Kasumi-1 (cell line): ENCODE measurements at regions not wholly inside any gene's neighbourhood (a gene's known extent, or its start where the extent isn't known, plus 50 kb on each side); places are given as distances from the start of the nearest gene placed in this dataset.
"Not testable (repeated sequence)": the region's sequence is repeated elsewhere in the genome, so short reads cannot be mapped to it uniquely, and the experiment has no call there.

Experiments used
- DNase-seq, 2 experiments: peaks; one replicate each; lab custom pipeline; 2025; lab: John Stamatoyannopoulos, UW

DNA sequence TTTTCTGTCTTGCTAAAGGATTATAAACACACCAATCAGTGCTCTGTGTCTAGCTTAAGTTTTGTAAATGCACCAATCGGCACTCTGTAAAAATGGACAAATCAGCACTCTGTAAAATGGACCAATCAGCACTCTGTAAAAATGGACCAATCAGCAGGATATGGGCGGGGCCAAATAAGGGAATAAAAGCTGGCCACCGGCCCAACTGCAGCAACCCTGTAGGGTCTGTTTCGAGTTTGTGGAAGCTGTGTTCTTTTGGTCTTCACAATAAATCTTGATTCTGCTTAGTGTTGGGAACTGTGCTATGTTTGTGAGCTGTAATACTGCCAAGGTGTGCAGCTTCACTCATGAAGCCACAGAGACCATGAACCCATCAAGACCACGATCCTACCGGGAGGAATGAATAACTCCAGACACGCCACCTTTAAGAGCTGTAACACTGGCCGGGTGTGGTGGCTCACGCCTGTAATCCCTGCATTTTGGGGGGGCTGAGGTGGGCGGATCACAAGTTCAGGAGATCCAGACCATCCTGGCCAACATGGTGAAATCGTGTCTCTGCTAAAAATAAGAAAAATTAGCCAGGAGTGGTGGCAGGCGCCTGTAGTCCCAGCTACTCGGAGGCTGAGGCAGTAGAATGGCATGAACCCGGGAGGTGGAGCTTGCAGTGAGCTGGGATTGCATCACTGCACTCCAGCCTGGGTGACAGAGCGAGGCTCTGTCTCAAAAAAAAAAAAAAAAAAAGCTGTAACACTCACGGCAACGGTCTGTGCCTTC lies 133.0 kb upstream of the GDF10 start:
- DNase-seq, result not testable (repeated sequence)

GRCh38 chr10:47167591-47167990 lies 132.4 kb upstream of the GDF10 start:
- no peak for DNase-seq

DNA sequence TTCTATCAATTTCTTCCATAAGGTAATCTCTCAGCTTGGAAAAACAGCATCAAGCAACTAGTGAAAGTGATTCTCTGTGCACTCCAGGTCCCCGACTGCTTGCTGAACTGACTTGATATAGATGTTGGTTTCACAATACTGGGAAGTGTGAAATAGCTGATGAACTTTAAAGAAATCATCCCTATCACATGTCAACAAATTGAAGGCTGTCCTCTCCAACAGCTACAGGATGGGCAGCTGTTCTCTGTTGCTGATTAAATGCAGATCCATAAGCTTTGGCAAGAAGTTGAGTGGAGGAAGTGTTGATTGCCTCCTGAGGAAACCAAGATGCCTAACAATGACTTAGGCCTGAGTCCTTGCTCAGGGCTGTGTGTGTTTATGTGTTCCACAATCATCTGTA lies 130.4 kb upstream of the GDF10 start:
- DNase-seq, result no peak

GRCh38 chr10:47173929-47174442 lies 126.0 kb upstream of the GDF10 start:
- no peak for DNase-seq

- no peak for DNase-seq
These were observed 124.5 kb upstream of the GDF10 start for GRCh38 chr10:47175181-47176123.

GRCh38 chr10:47176206-47176902 lies 123.6 kb upstream of the GDF10 start:
- no peak for DNase-seq

DNA sequence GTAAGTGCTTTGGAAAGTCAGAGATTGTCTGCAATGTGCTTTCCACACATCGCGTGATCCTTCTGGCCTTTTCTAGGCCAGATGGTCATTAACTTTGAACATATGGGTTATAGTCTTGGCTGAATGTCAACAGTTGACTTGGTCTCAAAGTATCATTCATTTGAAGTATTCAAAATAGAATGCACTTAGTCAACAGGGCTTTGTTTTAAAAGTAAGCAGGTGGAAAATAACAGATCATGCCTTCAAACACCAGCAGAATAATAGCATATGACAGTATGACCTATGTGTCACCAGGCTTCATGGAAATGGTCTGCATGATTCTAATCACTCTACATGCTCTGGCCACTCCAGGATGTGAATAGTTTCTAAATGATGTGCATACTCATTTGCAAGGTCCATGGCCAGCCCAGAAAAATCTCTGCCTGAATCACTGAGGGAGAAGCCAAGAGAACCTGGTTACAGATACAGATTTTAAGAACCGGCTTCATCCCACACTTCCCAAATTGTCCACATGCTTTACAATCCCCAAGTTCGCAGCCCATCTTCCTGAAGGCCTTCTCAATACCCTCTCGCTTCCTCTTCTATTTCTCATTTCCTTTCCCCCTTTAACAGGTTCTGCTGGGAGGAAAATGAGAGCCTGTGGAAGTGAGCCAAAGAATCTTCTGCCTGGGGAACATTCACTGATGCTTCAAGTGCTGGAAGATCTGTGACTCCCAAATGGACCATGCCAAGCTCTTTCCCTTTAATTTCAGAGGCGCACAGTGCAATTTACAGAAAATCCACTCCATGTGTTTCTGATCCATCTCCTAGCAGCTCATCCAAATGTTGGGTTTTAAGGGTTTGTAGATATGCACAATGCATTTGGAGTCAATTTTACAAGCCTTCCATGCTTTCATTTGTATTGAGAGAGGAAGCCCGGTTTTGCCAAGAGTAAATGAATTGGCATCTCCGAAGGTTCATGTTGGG lies 122.8 kb upstream of the GDF10 start:
- no peak for DNase-seq

GRCh38 chr10:47178537-47179290 lies 121.3 kb upstream of the GDF10 start:
- no peak for DNase-seq

DNA sequence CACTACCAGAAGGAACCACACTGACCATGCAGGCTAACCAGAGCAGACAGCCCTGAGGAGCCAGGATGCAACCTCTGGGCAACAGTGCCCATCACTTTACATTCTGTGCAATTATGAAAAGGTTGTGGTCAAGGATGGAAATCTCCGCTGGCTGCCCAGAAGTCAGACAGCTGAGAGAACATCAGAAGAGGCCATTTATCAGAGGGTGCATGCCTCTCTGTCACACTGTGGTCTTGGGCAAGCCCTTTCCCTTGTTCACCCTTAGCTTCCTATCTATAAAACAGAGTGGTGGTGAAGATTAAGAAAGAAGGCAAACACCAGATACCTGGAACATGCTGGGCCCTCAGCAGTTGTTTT lies 120.7 kb upstream of the GDF10 start:
- DNase-seq, result peak in 1 of 2 experiments; percentile 34

GRCh38 chr10:47181052-47181849 lies 118.7 kb upstream of the GDF10 start:
- peak in 1 of 2 experiments; percentile 17 for DNase-seq

GRCh38 chr10:47182934-47183703 lies 116.9 kb upstream of the GDF10 start:
- DNase-seq, result no peak

- no peak for DNase-seq
These were observed 116.3 kb upstream of the GDF10 start for GRCh38 chr10:47183704-47184041.

- DNase-seq, result no peak
These were observed 115.7 kb upstream of the GDF10 start for GRCh38 chr10:47184273-47184672.

GRCh38 chr10:47184724-47185330 lies 115.2 kb upstream of the GDF10 start:
- no peak for DNase-seq

- no peak for DNase-seq
These were observed 113.1 kb upstream of the GDF10 start for GRCh38 chr10:47186941-47187340.

DNA sequence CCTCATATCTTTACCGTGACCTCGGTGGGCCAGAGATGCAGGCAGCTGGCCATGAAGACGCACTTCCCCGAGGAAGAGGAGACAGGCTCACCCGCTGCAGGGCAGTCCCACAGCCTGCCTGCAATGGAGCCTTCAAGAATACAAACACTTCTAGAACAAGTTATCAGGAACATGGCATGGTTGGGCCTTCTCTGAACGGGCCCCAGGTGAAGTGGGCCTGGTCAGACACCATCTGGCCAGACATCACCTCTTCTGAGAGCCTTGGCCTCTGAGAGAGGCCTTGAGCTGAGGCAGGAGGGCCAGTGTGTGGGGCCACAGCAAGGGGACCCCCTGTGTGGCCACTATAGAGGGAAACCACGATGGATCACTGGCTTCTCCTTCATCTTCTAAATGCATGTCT lies 112.4 kb upstream of the GDF10 start:
- no peak for DNase-seq

- no peak for DNase-seq
These were observed 111.8 kb upstream of the GDF10 start for GRCh38 chr10:47188156-47188555.

GRCh38 chr10:47189802-47190201 lies 110.2 kb upstream of the GDF10 start:
- no peak for DNase-seq
